HG03097 (cell line): ENCODE measurements at regions not wholly inside any gene's neighbourhood (a gene's known extent, or its start where the extent isn't known, plus 50 kb on each side); places are given as distances from the start of the nearest gene placed in this dataset.

Source experiments
- ATAC-seq: cut with Tn5 transposase; IDR thresholded peaks from one replicate; pipeline ENCODE4 v1.9.1; 2021; ENCODE audit not compliant: unreplicated experiment, low FRiP score

GRCh38 chr1:218852527-218852926, 321.2 kb upstream of the LYPLAL1 start:
- no peak for ATAC-seq

DNA sequence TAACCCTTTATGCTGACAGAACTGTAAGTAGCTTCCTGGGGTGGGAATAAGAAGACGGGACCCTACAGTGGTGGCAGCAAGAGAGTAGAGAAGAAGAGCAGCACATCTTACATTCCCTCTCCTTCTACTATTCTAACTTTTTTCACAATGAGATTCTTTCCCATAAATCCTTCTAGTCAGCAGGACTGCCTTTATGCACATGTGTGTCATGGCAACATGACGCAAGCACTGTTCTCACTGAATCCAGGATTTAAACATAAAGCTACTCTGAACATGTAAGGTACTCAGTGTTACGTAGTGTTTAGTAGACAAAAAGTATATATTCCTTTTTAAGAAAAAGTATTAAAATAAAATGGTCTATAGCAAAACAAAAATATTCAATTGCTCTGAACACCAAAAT, 309.7 kb upstream of the LYPLAL1 start:
- ATAC-seq = no peak

- no peak for ATAC-seq
These were observed 308.1 kb upstream of the LYPLAL1 start for GRCh38 chr1:218865591-218865990.

DNA sequence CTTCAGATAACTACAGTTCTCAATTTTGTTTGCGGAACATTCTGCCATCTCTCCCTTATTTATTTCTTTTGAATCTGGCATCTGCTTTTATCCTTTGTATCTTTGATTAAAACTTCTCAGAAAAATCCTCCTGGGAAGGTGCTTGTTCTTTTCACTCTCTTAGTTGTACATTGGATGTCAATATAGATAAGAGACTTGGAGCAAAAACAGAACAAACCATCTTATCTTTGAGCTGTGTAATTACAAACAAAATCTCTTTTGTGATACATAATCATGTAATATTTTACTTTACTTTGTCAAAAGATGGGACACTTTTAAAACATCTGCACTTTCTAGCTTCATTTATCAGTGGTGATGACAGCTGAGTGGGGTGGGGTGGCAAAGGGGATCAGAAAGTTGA, 307.2 kb upstream of the LYPLAL1 start:
- no peak for ATAC-seq

DNA sequence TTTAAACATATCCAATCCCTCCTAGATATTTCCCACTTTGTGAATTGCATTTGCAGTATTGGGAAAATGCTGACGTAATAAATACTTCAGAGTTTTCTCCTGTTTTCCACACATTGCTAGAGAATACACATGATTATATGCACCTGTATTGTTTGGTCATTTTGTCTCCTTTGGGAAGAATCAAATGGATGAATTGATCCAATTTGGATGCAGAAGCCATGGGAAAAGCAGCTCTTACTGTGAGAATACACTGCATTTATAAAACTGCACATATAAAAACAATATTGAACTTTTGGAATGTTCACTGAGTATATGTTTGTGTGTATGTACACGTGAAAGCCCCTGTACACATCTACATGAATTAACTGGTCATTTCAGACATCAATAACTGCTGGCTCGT, 306.6 kb upstream of the LYPLAL1 start:
- no peak for ATAC-seq

- ATAC-seq = no peak
These were observed 305.6 kb upstream of the LYPLAL1 start for GRCh38 chr1:218867941-218868626.

- ATAC-seq = no peak
These were observed 304.4 kb upstream of the LYPLAL1 start for GRCh38 chr1:218869276-218869675.

DNA sequence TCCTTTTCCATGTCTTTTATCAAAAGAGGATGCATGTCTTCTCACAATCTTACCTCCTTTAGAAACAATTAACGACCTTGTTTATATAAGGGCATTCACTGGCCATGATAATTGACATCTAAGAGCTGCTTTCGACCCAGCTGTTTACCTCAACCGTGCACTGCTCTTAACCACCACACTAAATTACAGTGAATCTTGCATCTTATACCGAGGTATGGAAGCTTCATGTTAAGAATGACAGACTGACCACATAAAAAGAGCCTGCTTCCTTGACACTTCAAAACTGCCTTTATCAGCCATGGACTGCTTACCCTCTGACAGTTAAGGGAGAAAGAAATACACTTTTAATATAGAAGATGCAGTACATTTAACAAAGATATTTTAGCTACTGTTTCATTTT, 301.7 kb upstream of the LYPLAL1 start:
- no peak for ATAC-seq

GRCh38 chr1:218872928-218873327, 300.8 kb upstream of the LYPLAL1 start:
- no peak for ATAC-seq

- no peak for ATAC-seq
These were observed 299.4 kb upstream of the LYPLAL1 start for GRCh38 chr1:218874313-218874712.

GRCh38 chr1:218874801-218875400, 298.8 kb upstream of the LYPLAL1 start:
- no peak for ATAC-seq

GRCh38 chr1:218878369-218878768, 295.3 kb upstream of the LYPLAL1 start:
- ATAC-seq = no peak

GRCh38 chr1:218880484-218881060, 293.1 kb upstream of the LYPLAL1 start:
- no peak for ATAC-seq

DNA sequence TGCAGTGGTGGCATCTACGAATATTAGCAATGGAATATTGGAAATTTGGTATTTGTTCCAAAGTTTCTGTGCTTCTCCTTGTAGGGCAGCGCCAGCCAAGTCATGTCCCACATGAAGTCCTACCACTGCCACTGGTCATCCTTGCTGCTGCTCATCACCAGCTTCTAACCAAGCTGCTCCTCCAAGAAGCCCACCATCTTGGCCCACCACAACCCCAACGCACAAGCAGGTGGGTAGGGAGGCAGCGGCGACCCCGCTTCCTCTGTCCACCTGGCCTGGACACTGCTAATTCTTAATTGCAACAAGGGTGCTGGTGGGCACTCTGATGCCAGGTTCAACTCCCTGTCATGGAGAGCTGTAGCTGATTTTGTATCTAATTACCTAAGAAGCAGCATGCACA, 291.2 kb upstream of the LYPLAL1 start:
- no peak for ATAC-seq

- no peak for ATAC-seq
These were observed 287.4 kb upstream of the LYPLAL1 start for GRCh38 chr1:218886101-218886871.

- ATAC-seq = no peak
These were observed 286.3 kb upstream of the LYPLAL1 start for GRCh38 chr1:218887141-218887925.

GRCh38 chr1:218890451-218890850, 283.2 kb upstream of the LYPLAL1 start:
- ATAC-seq = no peak

GRCh38 chr1:218891577-218891976, 282.1 kb upstream of the LYPLAL1 start:
- ATAC-seq = no peak

DNA sequence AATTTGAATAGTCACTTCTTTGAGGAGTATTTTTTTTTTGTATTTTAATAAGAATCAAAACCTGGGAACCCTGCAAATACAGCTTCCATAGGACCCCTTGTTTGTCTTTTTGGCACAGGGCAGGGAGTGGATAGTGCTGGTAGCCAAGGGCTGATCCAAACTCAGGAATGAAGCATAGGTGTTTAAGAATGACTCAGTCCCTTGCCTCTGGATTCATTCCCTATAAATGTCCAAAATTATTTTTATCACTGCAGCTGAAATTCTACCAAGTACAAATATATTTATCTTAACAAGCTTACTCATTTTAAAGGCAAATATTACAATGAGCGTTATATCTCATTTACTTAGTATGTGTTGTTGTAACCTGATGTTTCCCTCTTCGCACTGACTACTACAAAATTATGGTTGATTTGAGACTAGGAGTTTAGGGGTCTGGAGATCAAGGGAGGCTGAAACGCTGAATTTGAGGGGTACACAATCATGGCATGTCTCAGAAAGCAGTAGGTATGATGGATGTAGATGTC, 278.6 kb upstream of the LYPLAL1 start:
- no peak for ATAC-seq

DNA sequence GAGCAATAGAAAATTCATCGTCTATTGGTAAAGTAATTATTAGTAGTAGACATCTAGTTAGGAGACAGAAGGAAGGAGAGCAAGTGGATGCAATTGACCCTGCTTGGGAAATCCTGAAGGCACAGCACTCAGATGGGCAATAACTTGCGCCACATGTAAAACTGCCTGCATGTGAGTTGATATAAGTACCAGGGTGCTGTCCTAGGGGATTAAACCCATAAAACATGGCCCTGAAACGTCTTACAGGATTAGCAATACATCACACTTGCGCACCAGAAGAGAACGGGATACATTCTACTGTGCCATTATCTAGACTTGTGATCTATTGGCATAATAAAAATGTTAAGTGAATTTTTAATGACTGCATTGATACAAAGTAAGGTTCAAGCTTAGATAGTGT, 277.5 kb upstream of the LYPLAL1 start:
- no peak for ATAC-seq
